ENCODE measurements at regions not wholly inside any gene's neighbourhood (a gene's known extent, or its start where the extent isn't known, plus 50 kb on each side); places are given as distances from the start of the nearest gene placed in this dataset.

GRCh38 chr13:74406420-74406819 lies 272.2 kb upstream of the KLF12 start:
- Histone ChIP-seq H3K23ac (ENCODE audit: insufficient read length) (no peak overlapping the region), H3K9me3 (ENCODE audit: insufficient read depth in 2 of 2, low read depth in 1 of 2, low read length in 1 of 2) (peaks cover 0 to 2% of the 10 kb centered on the region in 2 experiments; a peak in 1 of 4 replicates), H3K4ac (replicated peaks; ENCODE audit: insufficient read length, low read depth, low read length) (no peak overlapping the region), H2AFZ (ENCODE audit: low read length) (peak overlapping the region; percentile 19; the same call in 1 of the 2 replicates), H3K27me3 (replicated peaks in 1 of 4; ENCODE audit: control insufficient read depth in 3 of 4, extremely low read depth in 1 of 4, insufficient read depth in 3 of 4, low read length in 3 of 4) (no peaks in the 10 kb centered on the region), H3K56ac (replicated peaks; ENCODE audit: insufficient read length, low read depth, low read length) (no peak overlapping the region), H3K27ac (ENCODE audit: low read depth, low read length) (no peak overlapping the region), H4K20me1 (replicated peaks in 1 of 2; ENCODE audit: control insufficient read depth in 1 of 2, insufficient read depth in 2 of 2, low read length in 2 of 2) (no peaks in the 10 kb centered on the region), H4K91ac (replicated peaks; ENCODE audit: insufficient read length, low read length) (no peak overlapping the region), H2BK12ac (ENCODE audit: low read depth, low read length) (no peak overlapping the region), H2BK120ac (replicated peaks; ENCODE audit: low read depth, low read length) (no peak overlapping the region), H4K8ac (ENCODE audit: extremely low read depth, insufficient read depth, low read length) (no peak overlapping the region), H2BK5ac (ENCODE audit: low read depth, low read length) (no peak overlapping the region), H3K9ac (replicated peaks in 1 of 4; ENCODE audit: extremely low read depth in 1 of 4, low read depth in 3 of 4, low read length in 3 of 4) (no peak overlapping the region), H3K23me2 (ENCODE audit: low read depth, low read length) (no peaks in the 10 kb centered on the region), H3K79me1 (ENCODE audit: low read depth, low read length) (no peaks in the 10 kb centered on the region), H2BK15ac (ENCODE audit: low read length) (no peak overlapping the region), H2AK5ac (ENCODE audit: low read depth, low read length) (no peak overlapping the region), H3K4me3 (ENCODE audit: extremely low read depth in 1 of 4, insufficient read depth in 2 of 4, low read depth in 3 of 4, low read length in 4 of 4) (no peak overlapping the region), H3K14ac (ENCODE audit: insufficient read length) (no peak overlapping the region), H2BK20ac (ENCODE audit: low read length) (no peak overlapping the region), H3K36me3 (ENCODE audit: control insufficient read depth in 2 of 4, insufficient read depth in 4 of 4, low read length in 3 of 4) (no peaks in the 10 kb centered on the region), H3K79me2 (ENCODE audit: control insufficient read depth in 1 of 2, insufficient read depth in 2 of 2, low read length in 2 of 2) (no peaks in the 10 kb centered on the region), H3K4me2 (ENCODE audit: insufficient read depth in 1 of 2, low read depth in 2 of 2, low read length in 2 of 2) (no peak overlapping the region), H4K5ac (ENCODE audit: insufficient read length, low read depth, low read length) (no peak overlapping the region), H3K4me1 (replicated peaks in 1 of 4; ENCODE audit: control insufficient read depth in 3 of 4, insufficient read depth in 4 of 4, low read length in 3 of 4) (no peaks in the 10 kb centered on the region), H3K18ac (ENCODE audit: extremely low read depth, low read length) (no peak overlapping the region)
- ChIA-PET POLR2A (ENCODE audit: partially characterized antibody) (no interaction called here), CTCF (ENCODE audit: partially characterized antibody) (interaction anchor here (0.7 kb wide), 1 partner anchor 618 kb away, joined by 3 read pairs; no protein-coding TSS in a partner anchor)
- DNase-seq (ENCODE audit: low read depth in 1 of 2, low spot score in 2 of 2) (no peak), FAIRE-seq (no peak)
- WGBS, 2 experiments (ENCODE audit: extremely low coverage in 1 of 2, insufficient coverage in 1 of 2, insufficient read length in 1 of 2, insufficient replicate concordance in 2 of 2, low coverage in 1 of 2, low lambda C conversion rate in 2 of 2, missing lambda C conversion rate in 1 of 2) = 94% methylated on average over 3 of the region's 3 CpGs; no CpG with 5 or more reads in 1 of the 2 experiments
- TF ChIP-seq ZNF274 (IDR thresholded peaks at IDR 0.05; ENCODE audit: borderline replicate concordance, extremely low read depth, low read length) = no peak
- no peak for TF ChIP-seq KDM4A (IDR thresholded peaks at IDR 0.05; ENCODE audit: low read depth, low read length, severe bottlenecking)
- TF ChIP-seq ATF2 (IDR thresholded peaks at IDR 0.05; ENCODE audit: low read length) = no peak
- no peak for TF ChIP-seq YY1 (IDR thresholded peaks at IDR 0.05; ENCODE audit: low read depth, low read length)
- TF ChIP-seq ATF3 (IDR thresholded peaks at IDR 0.05; ENCODE audit: insufficient read depth, low read depth, low read length) = no peak
- TF ChIP-seq CEBPB (IDR thresholded peaks at IDR 0.05; ENCODE audit: low read depth, low read length) = no peak
- TF ChIP-seq RAD21 (IDR thresholded peaks at IDR 0.05 in 1 of 2, conservative IDR thresholded peaks at IDR 0.05 in 1 of 2; ENCODE audit: low read depth in 2 of 2, low read length in 2 of 2) = no peak
- no peak for TF ChIP-seq NRF1 (IDR thresholded peaks at IDR 0.05; ENCODE audit: low read depth, low read length)
- TF ChIP-seq RNF2 (IDR thresholded peaks at IDR 0.05; ENCODE audit: borderline replicate concordance, low read depth, low read length, missing control alignments, poor library complexity, severe bottlenecking) = no peak
